Upper lobe of right lung (tissue), 1 donor: ENCODE measurements at regions not wholly inside any gene's neighbourhood (a gene's known extent, or its start where the extent isn't known, plus 50 kb on each side); places are given as distances from the start of the nearest gene placed in this dataset.

ENCODE experiments used
- ATAC-seq: fragments of 200-7000 bp; cut with Tn5 transposase; one replicate; pipeline ENCODE4 v1.9.1; 2020; ENCODE audit warnings: mild to moderate bottlenecking, moderate library complexity
- DNase-seq: peaks from one replicate; pipeline ENCODE4 v3.0.0-alpha.2; 2020
- H3K27ac ChIP-seq: fragments of 200-600 bp; one replicate; pipeline ENCODE4 v1.8.0; 2022
- H3K27me3 ChIP-seq: fragments of 200-600 bp; one replicate; pipeline ENCODE4 v1.8.0; 2022; ENCODE audit warnings: mild to moderate bottlenecking
- H3K36me3 ChIP-seq: fragments of 200-600 bp; one replicate; pipeline ENCODE4 v1.8.0; 2022
- H3K4me1 ChIP-seq: fragments of 200-600 bp; one replicate; pipeline ENCODE4 v1.8.0; 2022
- H3K4me3 ChIP-seq: fragments of 200-600 bp; one replicate; pipeline ENCODE4 v1.8.0; 2022; ENCODE audit warnings: mild to moderate bottlenecking
- H3K9me3 ChIP-seq: fragments of 200-600 bp; one replicate; pipeline ENCODE4 v1.8.0; 2022
- intact Hi-C: fragments of 100-400 bp; cut with DNase I; formaldehyde crosslinking; loops from one replicate; pipeline ENCODE4 v1.11.0; 2022
- TF ChIP-seq, protein P1 (sequence below): fragments of 200-600 bp; IDR thresholded peaks from one replicate; pipeline ENCODE4 v1.8.0; 2022; ENCODE audit warnings: antibody characterized with exemption
- donor health status: DM: no; HTN: yes; CAD: no; lungs with severe emphysema.

DNA sequence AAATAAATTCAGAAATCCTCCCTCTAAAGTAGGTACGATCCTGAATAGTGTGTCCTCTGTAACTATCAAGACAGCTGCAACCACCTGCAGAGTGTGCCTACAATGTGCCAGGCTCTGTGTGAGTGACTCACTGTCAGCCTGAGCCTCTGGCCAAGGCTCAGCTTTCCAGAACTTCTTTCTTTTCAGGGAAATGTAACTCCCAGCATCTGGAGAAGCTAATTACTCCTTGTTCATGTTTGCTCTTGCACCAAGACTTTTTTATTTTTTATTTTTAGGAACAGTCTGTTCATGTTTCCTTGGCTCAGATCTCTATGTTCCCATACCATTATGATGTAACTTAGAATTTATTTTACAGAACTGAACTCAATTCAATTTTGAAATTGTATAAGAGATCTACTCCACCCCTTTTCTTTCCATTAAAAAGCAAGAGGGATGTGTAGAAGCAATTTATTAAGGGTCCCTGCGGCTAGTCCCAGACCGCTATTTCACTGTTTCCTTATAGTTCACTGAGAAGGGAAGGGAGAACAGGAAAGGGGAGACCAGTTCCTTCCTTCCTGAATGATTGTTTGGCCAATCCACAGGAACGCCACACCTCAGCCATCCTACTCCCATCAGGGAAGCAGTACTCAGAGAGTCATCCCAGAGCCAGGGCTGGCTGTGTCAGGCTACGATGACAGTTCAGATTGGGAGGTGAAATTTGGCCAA, 112.4 kb upstream of the ZNF648 start:
- no peaks in the 10 kb centered on the region for H3K9me3 ChIP-seq
- no peaks in the 10 kb centered on the region for H3K27me3 ChIP-seq
- TF ChIP-seq, protein P1, sequence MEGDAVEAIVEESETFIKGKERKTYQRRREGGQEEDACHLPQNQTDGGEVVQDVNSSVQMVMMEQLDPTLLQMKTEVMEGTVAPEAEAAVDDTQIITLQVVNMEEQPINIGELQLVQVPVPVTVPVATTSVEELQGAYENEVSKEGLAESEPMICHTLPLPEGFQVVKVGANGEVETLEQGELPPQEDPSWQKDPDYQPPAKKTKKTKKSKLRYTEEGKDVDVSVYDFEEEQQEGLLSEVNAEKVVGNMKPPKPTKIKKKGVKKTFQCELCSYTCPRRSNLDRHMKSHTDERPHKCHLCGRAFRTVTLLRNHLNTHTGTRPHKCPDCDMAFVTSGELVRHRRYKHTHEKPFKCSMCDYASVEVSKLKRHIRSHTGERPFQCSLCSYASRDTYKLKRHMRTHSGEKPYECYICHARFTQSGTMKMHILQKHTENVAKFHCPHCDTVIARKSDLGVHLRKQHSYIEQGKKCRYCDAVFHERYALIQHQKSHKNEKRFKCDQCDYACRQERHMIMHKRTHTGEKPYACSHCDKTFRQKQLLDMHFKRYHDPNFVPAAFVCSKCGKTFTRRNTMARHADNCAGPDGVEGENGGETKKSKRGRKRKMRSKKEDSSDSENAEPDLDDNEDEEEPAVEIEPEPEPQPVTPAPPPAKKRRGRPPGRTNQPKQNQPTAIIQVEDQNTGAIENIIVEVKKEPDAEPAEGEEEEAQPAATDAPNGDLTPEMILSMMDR = no peak
- H3K4me1 ChIP-seq = peaks cover 23% of the 10 kb centered on the region
- peak; percentile 26 for ATAC-seq
- no peak overlapping the region for H3K4me3 ChIP-seq
- peak overlapping the region; percentile 26 for H3K27ac ChIP-seq
- no peak for DNase-seq
- H3K36me3 ChIP-seq = no peaks in the 10 kb centered on the region
- intact Hi-C loops = no loop called here

DNA sequence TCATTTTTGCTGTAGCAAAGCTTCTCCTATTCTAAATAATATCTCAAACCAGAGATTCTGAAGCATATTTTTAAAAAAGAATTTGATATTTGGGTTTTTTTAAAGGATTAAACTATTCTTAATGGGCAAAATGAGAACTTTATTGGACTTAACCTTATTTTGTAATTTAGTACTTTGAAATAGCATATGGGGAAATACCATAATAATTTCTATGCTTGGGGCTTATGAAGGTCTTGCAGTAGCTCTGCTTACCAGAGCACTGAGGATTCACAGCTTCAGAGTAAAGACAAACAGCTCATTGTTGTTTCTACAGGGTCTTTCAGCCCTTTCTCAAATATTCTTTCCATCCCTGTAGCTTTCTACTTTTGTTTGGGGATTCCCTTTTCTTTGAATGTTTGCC, 111.2 kb upstream of the ZNF648 start:
- intact Hi-C loops = no loop called here
- H3K27ac ChIP-seq = peak overlapping the region; percentile 3
- DNase-seq = no peak

GRCh38 chr1:182170891-182171461, 109.5 kb upstream of the ZNF648 start:
- peak; percentile 70 for ATAC-seq
- Histone ChIP-seq H3K4me1 (peaks cover 23% of the 10 kb centered on the region), H3K9me3 (no peaks in the 10 kb centered on the region), H3K36me3 (no peaks in the 10 kb centered on the region), H3K27ac (peak overlapping the region; percentile 39), H3K27me3 (no peaks in the 10 kb centered on the region), H3K4me3 (no peak overlapping the region)
- DNase-seq = no peak
- TF ChIP-seq, protein P1 = no peak
- intact Hi-C loops = no loop called here

More for the DNA sequence above, 111.2 kb upstream of the ZNF648 start:
- peaks cover 23% of the 10 kb centered on the region for H3K4me1 ChIP-seq
- H3K36me3 ChIP-seq = no peaks in the 10 kb centered on the region
- no peak overlapping the region for H3K4me3 ChIP-seq
- ATAC-seq = no peak
- H3K9me3 ChIP-seq = no peaks in the 10 kb centered on the region
- H3K27me3 ChIP-seq = no peaks in the 10 kb centered on the region
- TF ChIP-seq, protein P1 = no peak

- intact Hi-C loops = no loop called here
- TF ChIP-seq, protein P1 = no peak
- Histone ChIP-seq H3K27ac (no peak overlapping the region), H3K36me3 (no peaks in the 10 kb centered on the region), H3K4me3 (no peak overlapping the region), H3K9me3 (no peaks in the 10 kb centered on the region), H3K4me1 (peaks cover 17% of the 10 kb centered on the region), H3K27me3 (no peaks in the 10 kb centered on the region)
- ATAC-seq (peak; percentile 71), DNase-seq (peak; percentile 75)
These were observed 107.7 kb upstream of the ZNF648 start for GRCh38 chr1:182169203-182169602.

DNA sequence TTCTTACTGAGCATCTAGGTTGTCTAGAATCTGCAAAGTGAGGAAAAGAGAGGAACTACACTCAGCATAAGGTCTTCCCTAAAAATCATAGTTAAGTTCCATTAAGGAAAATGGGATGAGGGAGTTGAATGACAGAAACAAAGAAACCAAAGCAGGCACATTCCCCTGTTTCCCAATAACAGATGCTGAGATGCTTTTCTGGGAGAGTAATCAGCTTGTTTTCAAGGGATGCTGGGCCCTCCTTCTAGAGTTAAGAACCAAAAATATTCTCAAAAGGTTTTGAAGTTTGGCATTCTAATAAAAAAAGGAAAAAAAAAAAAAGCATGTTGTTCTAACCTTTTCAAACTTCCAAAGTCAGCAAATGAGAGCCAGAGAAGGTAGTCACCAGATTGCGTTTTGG, 105.2 kb upstream of the ZNF648 start:
- H3K4me1 ChIP-seq = peaks cover 15% of the 10 kb centered on the region
- H3K9me3 ChIP-seq = no peaks in the 10 kb centered on the region
- H3K36me3 ChIP-seq = no peaks in the 10 kb centered on the region
- intact Hi-C loops = no loop called here
- ATAC-seq = no peak
- no peaks in the 10 kb centered on the region for H3K27me3 ChIP-seq
- TF ChIP-seq, protein P1 = no peak
- no peak overlapping the region for H3K27ac ChIP-seq
- H3K4me3 ChIP-seq = no peak overlapping the region
- DNase-seq = no peak
